GM19395 (cell line): ENCODE measurements at regions not wholly inside any gene's neighbourhood (a gene's known extent, or its start where the extent isn't known, plus 50 kb on each side); places are given as distances from the start of the nearest gene placed in this dataset.

Experiments used
- ATAC-seq: cut with Tn5 transposase; IDR thresholded peaks from one replicate; pipeline ENCODE4 v1.9.1; 2021; ENCODE audit warnings: mild to moderate bottlenecking, moderate library complexity; ENCODE audit not compliant: unreplicated experiment

GRCh38 chr13:72458701-72459100 is 268.7 kb downstream of the MZT1 start:
- ATAC-seq = peak; percentile 63

DNA sequence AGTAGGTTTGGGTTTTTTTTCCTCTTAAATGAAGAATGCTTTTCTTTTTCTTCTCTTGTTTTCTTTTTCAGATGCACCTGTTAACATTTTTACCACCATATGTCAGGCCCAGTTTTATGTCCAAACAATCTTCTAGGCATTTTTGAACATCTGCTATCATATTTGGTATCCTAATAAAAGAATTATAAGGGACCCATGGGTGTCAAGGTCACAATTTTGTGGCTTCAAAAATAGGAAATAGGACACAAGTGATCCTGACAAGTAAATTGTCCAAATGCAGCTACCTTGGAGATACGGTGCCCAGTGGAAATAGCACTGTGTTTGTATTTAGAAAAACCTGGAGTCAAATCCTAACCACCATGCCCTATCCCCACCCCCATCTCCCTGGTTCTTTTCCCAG is 270.3 kb downstream of the MZT1 start:
- no peak for ATAC-seq

DNA sequence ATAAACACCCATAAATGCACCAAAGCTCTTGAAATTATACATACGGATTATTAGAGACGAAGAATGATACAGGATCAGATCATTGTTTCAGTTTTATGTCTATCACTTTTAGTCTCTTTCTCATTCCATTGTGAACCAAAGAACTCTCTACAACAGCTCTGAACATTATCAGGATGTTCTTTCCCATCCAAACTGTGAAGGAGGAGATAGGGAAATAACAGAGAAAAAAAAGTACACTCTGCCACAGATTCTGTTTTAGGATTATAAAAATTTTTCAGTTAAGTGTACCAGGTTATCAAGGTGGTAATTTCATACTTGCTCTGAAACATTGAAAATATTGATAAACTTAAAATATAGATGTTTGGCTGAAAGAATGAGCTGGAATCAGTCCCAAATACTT is 270.9 kb downstream of the MZT1 start:
- no peak for ATAC-seq

GRCh38 chr13:72453161-72453560 is 274.3 kb downstream of the MZT1 start:
- ATAC-seq = no peak

- no peak for ATAC-seq
Observed at GRCh38 chr13:72448082-72448481, 279.3 kb downstream of the MZT1 start.

GRCh38 chr13:72444999-72445398 is 282.4 kb downstream of the MZT1 start:
- ATAC-seq = no peak

DNA sequence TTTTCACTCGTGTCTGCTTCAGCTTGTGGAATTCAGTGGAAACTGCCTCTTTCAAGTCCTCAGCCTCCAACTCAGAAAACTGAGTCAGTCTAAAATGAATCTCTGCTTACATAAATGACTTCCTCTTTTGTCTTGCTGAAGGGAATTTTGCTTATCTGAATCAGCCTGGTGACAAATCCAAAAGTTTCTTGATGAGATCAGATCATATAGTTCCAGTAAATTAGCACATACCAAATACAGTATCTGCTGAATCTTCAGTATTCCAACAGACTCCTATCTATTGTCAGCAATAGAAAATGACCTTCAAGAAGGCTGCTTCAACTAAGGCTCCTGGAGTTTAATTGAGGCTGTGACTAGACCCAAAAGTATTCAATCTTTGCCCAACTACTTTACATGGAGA is 290.0 kb downstream of the MZT1 start:
- ATAC-seq = no peak

GRCh38 chr13:72435251-72435650 is 292.2 kb downstream of the MZT1 start:
- ATAC-seq = no peak

DNA sequence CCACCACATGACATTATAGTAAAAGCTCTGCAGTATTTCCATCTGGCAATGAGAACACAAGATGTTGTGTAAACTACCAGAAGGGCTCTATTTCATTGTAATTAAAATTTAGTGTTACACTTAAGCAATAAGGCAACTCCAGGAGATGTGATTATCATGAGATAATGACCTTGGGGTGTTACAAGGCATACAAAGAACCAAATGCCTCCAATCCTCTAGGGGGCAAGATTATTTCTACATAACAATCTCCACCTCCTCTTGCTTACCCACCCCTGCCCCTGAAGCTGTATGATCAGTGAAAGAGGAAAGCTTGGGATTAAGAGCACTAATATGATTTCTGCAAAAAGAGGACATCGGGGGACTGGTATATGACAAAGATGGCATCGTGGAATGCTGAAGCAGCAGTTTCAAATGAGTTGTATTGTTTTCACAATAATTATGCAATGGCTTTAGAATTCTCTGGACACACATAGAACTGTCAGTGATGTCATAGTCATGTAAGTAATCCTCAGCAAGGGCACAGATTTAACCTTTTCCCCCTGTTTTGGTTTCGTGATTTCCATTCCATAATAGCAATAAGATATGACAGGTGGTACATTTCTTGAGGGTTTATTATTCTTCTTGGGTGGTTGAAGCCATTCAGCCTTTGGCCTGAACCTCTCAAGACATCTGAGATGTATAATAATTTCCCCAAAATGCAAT is 295.3 kb downstream of the MZT1 start:
- ATAC-seq = no peak

DNA sequence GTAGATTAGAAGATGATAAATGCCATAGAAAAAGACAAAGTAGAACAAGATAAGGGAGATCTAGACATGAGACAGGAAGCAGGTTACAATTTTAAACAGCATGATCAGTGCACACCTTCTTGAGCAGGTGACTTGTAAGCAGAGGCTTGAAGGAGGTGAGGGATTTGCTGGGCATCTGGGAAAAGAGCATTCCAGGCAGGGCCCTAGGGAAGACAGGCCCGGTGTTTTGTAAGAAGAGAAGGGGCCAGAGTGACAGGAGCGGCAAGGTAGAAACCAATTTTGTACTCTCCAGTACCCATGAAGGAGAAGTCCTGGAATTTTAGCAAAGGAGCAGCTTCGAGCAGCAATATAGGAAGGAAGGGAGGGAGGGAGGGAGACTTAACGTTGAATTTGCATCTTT is 296.5 kb downstream of the MZT1 start:
- ATAC-seq = no peak

DNA sequence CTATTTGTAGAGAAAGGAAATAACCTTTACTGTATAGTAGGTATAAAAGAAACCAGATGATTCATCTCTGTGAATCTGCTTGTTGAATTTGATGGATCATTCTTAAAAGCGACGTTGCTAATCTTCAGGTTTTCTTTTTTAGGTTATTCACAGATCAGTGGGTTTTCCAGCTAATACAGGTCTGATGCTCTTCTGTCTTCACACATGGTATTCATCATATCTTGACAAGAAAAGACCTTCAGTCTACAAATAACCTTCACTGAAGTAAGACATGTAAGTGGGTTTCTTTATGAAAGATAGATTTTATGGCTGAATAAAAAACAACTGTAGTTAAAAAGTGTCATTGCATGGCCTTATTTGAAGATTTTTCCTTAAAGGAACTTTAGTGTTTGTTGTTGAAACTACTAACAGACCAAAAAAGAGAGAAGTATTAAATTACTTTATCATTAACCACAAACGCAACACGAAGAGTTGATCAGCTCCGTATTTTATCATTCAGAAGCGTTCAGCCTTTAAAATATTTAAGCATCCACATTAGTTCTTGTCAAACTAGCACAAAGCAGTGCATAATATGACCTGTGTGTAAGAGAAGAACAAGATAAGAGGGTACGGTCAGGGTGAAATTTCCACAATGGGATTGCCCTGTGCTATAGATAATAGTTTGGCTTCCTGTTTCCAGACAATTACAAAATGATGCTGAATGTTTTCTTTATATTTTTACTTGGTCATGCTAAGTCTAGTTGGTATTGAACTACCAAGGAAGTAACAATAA is 299.5 kb downstream of the MZT1 start:
- ATAC-seq = no peak

DNA sequence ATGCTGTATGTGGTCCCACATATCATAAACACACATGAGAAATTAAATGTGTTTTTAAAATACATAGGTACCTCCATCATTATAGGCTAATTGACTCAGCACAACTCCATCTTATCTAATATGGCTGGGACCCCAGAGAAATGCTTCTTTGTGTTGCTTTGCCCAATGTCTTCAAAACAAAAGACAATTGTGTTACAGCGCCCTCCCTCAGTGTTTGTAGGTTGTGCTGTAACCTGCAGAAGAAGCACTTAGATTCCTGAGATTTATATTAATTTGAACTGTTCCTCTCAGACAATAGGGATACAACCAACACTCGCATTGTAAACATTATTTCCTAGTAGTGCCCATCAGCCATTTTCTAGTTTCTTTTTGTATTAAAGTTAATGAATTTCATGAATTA is 303.4 kb downstream of the MZT1 start:
- no peak for ATAC-seq

- ATAC-seq = no peak
Observed at GRCh38 chr13:72415817-72416216, 311.6 kb downstream of the MZT1 start.

- ATAC-seq = no peak
Observed at GRCh38 chr13:72412481-72412880, 314.9 kb downstream of the MZT1 start.

DNA sequence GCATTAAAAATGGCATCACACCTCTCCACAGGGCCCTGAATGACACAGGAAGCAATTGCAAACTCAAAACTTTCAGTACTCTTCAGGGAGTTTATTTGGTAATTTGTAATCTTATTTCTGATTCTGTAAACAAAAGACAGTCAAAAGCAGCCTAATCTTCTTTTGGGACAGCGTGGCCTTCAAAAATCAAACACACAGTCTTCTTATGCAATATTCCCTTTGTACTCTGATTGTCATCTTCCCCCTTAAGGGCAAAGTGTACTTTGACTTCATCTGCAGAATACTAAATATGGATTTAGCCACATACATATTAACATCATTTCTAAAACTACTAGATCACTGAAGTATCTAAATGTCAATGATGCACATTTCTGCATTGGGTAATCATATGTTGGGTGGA is 322.0 kb downstream of the MZT1 start:
- no peak for ATAC-seq

DNA sequence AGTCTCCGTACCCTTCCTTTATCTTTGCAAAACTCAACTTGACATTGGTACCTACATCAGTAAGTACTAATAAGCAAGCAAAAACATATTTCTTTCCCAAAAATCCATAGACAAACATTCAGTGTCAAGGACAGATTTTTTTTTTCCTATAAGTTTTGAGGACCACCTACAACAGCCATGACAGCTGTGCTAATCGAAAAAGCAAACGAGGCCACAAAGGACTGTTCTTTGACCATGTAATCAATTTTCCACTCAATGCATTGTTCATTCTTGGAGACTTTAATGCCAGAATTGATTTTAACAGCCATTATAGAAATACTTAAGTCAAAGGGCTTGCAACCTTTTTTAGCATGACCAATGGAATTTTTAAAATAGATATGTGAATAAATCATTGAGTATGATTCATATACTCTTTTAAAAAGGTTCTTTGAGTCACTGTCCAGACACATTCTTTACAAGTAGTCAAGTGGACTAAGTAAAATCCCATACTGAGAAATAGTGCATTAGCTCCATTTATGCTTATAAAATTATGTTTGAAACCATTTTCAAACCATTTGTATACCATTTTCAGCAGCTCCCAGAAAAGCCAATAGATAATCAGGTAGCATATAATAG is 323.9 kb downstream of the MZT1 start:
- no peak for ATAC-seq

DNA sequence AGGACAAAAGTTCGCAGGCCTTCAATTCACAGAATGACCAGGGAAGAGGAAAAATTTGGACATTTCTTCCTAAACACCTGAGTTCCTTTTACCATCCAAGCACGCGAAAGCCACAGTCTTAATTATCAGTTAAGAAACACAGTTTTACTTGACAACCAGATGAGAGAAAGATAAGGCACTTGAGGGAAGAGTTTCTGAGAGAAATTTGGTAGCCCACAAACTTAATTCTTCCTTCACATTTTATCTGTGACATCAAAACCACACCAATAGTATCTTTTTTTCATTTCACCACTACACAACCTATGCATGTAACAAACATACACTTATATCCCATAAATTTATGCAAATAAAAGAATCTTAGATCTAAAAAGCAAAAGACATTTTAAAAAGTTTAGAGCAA is 326.6 kb downstream of the MZT1 start:
- ATAC-seq = no peak

DNA sequence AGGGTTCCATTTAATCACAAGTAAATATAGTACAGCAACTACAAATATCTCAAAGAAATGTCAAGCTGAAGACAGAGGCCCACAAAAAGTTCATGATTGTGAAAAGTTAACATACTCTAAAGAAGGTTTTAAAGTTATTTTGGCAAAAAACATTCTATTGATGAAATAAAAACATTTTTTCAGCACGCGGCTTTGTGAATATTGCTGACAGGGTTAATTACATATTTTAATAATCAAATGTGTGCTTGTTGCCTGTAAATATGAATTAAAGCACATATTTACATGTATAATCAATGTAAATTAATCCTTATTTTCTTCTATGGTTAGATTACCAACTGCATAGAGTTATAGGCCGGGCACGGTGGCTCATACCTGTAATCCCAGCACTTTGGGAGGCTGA is 328.1 kb downstream of the MZT1 start:
- no peak for ATAC-seq

- no peak for ATAC-seq
Observed at GRCh38 chr13:72397265-72397664, 330.2 kb downstream of the MZT1 start.

DNA sequence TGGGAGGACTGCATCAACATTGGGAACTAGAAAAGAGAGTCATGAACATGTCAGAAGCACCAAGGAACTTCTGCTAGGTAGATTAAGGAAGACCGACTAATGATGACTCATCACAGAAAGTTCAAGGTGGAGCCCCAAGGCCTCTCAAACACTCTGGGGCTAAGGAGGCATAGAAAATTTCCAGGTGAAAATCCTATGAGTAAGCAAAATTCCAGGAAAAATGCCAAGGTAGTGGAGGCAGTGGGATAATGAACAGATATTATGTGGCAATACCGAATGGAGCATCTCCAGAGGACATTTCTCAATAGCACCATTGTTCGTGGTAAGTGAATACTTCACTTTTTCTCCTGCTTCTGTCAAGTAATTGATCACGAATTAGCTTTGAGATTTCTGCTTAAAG is 336.5 kb downstream of the MZT1 start:
- no peak for ATAC-seq

GRCh38 chr13:72386138-72386684 is 341.2 kb downstream of the MZT1 start:
- no peak for ATAC-seq

GRCh38 chr13:72384879-72385278 is 342.6 kb downstream of the MZT1 start:
- no peak for ATAC-seq
